HG02884 (cell line): ENCODE measurements at regions not wholly inside any gene's neighbourhood (a gene's known extent, or its start where the extent isn't known, plus 50 kb on each side); places are given as distances from the start of the nearest gene placed in this dataset.

Experiments
- ATAC-seq: cut with Tn5 transposase; IDR thresholded peaks from one replicate; pipeline ENCODE4 v1.9.1; 2021; ENCODE audit warnings: mild to moderate bottlenecking, moderate library complexity; ENCODE audit not compliant: unreplicated experiment

- ATAC-seq: no peak
Measured at GRCh38 chr18:67633939-67634338, 117.4 kb upstream of the DSEL start.

DNA sequence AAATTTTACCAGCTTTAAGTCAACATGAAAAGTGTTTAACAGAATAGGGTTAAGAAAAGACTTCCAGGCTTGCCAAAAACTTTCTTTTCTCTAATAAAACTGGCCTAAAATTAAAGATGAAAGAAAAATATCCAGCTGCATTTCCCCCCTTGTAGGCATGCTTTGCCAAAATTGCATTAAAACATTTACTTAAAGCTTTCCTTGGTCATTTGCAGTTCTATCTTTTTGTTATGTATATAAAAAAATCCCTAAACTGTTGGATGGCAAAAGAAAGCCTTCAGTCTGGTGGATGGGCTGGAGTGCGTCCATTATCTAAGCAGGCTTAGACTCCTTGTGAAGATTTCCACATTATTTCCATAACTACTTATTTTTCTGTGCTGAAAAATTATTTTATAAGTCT is 105.4 kb upstream of the DSEL start:
- no peak for ATAC-seq

GRCh38 chr18:67621049-67621713 is 104.7 kb upstream of the DSEL start:
- no peak for ATAC-seq

DNA sequence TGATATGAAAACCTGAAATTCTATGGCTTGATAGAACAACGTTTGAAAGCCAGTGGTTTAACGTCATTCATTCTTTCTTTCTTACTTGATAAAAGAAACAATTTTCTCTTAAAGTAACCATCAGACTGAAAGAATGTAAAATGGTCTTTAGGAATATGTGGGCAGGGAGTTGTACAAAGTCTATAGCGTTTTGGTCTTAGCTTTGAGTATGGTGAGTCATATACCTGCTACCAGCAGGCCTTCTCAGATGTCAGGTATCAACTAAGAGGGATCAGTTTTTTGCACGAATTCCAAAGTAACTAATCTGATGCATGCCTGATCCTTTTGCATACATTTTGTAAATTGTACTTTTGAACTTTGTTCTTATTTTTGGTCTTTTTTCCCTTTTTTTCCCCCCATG is 101.5 kb upstream of the DSEL start:
- ATAC-seq: no peak

- ATAC-seq: no peak
Measured at GRCh38 chr18:67615876-67616275, 99.4 kb upstream of the DSEL start.

GRCh38 chr18:67613731-67614130 is 97.2 kb upstream of the DSEL start:
- no peak for ATAC-seq

GRCh38 chr18:67612281-67612680 is 95.8 kb upstream of the DSEL start:
- no peak for ATAC-seq

GRCh38 chr18:67608615-67609273 is 92.2 kb upstream of the DSEL start:
- no peak for ATAC-seq

DNA sequence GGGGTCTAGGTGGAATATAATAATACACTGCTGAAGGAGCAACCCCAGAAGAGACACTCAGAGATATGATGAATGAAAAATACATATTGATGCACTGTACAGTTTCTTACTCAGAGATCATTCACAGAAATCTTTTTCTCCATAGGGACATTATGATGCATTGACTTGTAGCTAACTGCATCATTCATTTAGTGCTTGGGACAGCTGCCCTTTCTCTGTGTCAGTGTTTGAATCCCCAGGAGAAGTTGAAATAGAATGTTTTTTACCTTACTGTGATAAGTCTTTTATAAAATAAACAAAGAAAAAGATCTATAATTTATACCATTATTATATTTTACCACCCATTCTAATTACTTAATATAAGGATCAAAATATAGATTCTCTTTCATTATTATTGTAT is 91.7 kb upstream of the DSEL start:
- no peak for ATAC-seq

DNA sequence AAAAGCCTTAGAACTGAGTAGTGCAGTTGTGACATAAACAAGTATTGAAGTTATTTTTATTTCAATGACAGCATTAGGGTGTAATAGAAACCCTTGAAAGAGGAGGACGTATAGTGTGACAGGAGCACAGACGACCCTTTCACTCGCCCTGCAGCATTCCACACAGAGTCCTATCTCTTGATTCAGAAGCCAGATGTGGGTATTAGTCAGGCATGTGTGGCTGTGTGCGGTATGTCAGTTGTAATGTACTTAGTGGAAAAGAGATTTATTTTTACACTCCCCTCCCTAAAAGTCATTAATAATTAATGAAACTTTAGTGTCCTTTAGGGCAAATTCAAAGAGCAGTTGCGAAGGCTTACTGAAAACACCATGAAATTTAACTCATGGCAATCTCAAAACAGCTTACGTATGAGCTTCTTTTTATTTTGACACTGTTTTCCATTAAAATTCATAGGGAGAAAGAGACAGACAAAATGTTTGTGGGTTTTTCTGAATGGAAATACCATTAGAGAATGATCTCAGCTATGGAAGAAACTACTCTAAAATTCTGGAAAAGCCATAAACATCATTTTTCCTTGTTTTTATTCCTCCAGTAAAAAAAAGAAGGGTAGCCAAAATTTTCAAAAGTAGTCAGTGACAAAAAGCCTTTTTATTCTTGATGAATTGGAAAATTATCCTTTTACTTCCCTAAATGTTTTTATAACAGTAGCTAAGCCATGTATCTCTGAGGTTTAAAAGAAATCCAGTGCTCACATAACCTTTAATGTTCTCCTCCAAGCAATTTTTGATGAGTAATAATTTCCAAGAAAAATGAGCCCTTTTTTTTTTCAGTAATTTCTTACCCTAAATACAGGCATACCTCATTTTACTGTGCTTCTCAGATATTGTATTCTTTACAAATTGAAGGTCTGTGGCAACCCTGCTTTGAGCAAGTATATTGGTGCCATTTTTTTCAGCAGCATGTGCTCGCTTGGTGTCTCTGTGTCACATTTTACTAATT is 84.0 kb upstream of the DSEL start:
- ATAC-seq: no peak

GRCh38 chr18:67599277-67599676 is 82.8 kb upstream of the DSEL start:
- ATAC-seq: no peak

DNA sequence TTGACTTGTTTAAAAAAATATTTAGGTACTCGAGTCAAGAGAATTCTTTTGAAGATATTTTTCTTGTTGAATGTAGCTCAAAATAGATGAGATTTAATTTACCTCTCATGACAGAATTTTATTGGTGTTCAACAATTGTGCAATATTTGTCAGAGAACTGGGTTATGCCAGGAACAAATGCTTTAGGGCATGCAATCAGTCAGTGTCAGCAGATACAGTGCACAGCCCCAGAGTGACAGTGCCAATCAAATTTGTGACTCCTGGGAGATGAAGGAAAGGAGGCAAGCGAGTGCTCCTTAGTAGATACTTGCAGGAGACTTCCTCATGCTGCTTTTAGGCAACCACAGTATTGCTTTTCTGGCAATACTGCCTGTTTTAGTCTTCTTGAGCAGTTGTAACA is 81.2 kb upstream of the DSEL start:
- no peak for ATAC-seq

DNA sequence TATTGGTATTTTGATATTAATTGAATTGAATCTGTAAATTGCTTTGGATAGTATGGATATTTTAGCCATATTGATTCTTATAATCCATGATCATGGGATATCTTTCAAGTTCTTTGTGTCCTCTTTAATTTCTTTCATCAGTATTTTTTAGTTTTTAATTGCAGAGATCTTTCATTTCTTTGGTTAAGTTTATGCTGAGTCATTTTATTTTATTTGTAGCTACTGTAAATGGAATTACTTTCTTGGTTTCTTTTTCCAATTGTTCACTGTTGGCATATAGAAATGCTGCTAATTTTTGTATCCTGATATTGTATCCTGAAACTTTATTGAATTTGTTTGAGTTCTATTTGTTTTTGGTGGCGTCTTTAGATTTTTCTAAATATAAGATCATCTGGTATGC is 79.5 kb upstream of the DSEL start:
- ATAC-seq: no peak

GRCh38 chr18:67590571-67591141 is 74.1 kb upstream of the DSEL start:
- no peak for ATAC-seq

DNA sequence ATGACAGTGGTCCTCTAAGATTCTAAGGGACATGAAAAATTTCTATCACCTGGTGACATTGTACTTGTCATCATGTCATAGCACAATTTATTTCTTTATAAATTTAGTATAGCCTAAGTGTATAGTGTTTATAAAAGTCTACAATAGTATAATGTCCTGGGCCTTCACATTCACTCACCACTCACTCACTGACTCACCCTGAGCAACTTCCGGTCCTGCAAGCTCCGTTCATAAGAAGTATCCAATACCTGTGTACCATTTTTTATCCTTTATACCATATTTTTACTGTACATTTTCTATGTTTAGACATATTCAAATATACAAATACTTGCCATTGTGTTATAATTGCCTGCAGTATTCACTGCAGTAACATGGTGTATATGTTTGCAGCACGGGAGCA is 72.8 kb upstream of the DSEL start:
- ATAC-seq: no peak

DNA sequence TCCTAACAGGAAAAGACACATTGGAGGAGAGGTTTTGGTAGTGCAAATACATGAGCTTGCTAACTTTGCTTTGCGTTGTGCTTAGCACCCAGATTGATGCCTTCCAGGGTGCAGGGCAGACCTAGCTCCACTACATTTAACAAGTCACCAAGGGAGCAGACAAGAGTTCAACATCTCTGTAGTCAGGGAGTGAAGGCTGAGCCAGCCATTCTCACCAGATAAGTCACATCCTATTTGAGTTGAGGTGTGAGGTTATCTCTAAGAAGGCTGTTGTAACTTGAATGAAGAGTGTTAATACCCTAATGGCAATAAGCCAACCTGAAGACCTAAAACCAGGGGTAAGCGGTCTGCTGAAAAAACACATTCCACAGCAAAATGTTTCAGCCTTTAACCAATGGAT is 69.6 kb upstream of the DSEL start:
- no peak for ATAC-seq

DNA sequence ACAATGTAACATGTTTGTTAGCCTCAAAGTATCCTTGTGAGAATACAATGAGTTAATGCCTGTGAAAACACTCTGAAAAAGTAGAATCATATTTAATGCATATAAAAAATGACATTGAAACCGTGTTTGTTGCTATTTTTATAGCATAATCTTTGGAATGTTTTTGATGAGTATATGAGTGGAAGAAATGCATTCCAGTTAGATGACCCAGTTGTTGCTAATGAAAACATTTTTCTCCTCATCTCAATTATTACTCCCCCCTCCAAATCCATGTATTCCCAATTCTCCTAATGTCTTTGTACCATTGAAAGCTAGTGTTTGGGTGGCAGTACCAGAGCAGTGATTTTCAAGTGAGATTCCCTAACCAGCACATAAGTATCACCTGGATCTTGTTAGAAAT is 67.1 kb upstream of the DSEL start:
- no peak for ATAC-seq

GRCh38 chr18:67582488-67582887 is 66.0 kb upstream of the DSEL start:
- no peak for ATAC-seq

GRCh38 chr18:67581178-67581577 is 64.7 kb upstream of the DSEL start:
- no peak for ATAC-seq

GRCh38 chr18:67577386-67577785 is 60.9 kb upstream of the DSEL start:
- ATAC-seq: no peak

- no peak for ATAC-seq
Measured at GRCh38 chr18:67574749-67575148, 58.2 kb upstream of the DSEL start.
